Fibroblast of skin of left biceps (primary cell): ENCODE measurements at regions not wholly inside any gene's neighbourhood (a gene's known extent, or its start where the extent isn't known, plus 50 kb on each side); places are given as distances from the start of the nearest gene placed in this dataset.
"Not testable (repeated sequence)": the region's sequence is repeated elsewhere in the genome, so short reads cannot be mapped to it uniquely, and the experiment has no call there.

Experiments used
- DNase-seq, 2 experiments: peaks; one replicate each; pipeline ENCODE4 v3.0.0-alpha.2; 2013; ENCODE audit warnings: low read depth in 2 of 2

DNA sequence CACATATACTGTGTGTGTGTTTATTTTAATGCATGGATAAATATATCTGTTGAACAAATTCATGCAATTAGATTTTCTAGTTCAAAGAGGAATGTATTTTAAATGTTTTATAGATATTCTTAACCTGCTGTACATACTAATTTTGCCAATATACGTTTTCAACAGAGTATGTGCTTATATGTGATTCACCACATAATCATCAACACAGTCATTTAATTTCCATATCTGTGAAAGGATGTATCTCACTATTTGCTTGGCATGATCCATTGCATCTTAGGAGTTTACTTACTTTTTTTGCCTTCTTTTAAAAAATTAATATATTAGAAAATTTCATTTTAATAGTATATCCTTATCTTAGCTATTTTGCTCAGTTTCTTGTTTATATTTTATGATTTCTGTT, 902.3 kb upstream of the CITED2 start:
- no peak for DNase-seq

DNA sequence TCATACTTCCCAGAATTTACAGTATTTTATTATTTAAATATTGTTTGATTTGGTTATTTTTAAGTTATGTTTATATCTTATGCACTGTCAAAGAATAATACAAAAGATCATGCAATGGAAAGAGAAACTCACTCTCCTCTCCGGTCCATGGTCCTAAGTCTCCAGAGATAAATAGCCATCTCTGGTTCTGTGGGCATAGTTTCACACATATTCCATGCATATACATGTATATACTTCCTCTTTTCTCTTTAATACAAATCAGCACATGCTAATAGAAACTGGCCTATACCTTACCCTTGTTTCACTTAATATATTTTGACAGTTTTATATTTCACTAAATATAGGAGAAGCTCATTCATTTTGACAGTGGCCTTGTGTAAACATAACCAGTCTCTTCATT, 901.7 kb upstream of the CITED2 start:
- DNase-seq = no peak

DNA sequence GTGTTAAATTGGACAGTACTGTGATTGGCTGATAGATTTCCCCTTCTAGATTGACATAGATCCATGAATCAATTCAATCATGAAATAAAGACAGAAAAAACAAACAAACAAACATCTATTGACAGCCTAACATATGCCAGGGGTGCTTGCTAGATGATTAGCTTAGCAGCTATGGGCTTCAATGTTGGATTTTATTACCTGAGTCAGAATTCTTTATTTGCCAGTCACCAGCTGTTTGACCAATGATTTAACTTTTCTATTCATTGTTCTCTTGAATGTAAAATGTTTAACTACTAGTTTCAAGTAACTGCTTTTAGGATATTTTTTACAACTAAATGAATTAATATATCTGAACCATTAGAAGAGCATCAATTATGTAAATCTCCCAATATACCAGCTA, 901.3 kb upstream of the CITED2 start:
- DNase-seq = no peak

DNA sequence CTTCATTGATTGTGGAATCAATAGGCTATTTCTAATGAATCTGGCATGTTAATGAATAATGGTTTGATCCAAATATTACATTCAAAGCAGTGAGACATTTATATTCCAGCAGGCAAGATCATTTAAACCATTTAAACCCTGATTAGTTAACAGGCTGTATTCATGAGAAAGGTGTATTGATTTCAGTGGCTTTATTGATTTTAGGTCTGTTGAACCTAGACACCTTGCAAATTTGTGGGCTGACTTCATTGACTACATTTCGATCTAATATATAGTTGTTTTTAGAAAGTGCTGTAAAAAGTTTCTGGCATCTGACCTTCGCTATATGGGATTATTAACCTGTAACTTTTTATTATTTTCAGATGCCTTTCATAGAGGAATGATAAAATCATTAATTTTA, 900.1 kb upstream of the CITED2 start:
- no peak for DNase-seq

DNA sequence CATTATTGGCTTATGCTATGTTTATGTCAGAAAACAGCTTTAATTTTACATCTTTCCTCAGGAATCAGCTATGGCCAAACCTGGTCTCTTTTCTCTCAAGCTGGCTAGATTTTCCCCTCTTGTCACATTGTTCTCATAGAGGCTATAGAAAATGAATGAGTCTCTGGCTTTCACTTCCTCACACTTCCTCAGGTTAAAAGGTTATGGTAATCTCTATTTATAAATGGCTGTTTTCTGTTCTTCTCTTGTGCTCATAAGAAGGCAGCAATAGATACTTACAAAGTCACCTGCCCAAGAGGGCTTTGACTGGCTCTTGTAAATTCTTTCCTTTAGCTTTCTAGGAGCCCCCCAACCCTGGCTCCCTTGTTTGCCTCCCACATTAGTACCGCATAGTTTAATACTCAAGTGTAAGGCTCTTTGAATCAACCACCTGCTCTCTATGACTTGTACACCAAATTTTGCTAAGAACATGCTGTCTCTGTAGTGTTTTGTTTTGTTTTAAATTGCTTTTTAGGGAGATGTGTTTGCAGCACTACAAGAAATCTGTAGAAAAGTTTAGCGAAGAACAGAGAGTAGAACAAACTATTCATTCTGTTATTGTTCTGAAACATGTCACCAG, 897.4 kb upstream of the CITED2 start:
- DNase-seq = no peak

DNA sequence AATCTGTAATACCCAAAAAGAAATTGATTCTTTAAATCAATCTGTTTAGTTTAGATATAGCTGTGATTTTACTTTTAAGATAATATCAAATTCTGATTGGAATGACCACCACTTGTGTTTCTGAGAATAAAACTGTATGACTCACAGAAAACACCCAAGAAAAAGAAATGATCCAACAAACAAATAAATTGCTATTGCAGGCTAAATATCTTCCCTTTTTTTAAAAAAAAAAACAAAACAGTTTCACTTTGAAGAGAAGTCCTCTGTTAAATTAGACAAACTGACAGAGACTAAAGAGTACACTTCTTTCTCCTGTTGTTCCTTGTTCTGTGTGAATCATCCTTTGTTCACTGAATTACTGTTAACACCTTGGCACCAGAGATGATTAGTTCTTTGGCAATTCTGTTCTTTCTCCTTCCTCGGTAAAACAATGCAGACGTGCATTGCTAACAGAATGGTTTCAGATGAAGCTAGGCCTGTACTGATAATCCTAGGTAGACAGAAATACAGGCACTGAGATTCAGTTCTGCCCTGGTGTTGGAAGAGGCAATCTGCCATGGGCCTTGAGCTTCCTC, 895.2 kb upstream of the CITED2 start:
- DNase-seq = no peak

DNA sequence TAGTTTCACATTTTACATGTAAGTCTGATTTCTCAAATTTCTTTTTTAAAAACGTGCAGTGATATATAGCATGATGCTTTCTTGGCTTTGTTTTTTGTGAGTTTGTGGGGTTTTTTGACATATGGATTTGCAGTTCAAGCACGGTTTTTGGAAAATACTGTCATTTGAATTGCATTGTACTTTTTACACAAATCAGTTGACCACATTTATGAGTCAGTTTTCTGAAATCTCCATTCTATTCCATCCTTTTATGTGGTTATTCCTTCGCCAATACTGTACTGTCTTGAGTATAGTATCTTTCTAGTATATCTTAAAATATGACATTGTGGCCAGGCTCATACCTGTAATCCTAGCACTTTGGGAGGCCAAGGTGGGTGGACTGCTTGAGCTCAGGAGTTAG, 890.0 kb upstream of the CITED2 start:
- DNase-seq = no peak

DNA sequence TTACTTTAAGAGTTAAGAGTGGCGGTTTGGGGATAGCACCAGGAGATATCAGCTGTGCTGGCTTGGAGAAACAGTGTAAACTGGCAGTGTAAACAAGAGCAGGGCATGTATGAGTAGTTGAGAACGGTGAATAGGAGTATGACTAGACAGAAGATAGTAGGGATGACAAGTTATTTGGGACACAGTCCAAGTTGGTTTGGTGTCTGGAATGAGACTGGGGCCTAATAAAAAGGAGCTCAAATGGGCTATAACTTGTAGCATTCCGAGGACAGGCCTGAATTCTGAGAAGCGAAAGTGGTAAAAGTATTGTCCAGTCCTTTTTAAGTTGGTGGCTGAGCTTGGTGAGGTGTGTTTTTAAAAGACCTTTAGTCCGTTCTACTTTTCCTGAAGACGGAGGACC, 883.9 kb upstream of the CITED2 start:
- not testable (repeated sequence) for DNase-seq

DNA sequence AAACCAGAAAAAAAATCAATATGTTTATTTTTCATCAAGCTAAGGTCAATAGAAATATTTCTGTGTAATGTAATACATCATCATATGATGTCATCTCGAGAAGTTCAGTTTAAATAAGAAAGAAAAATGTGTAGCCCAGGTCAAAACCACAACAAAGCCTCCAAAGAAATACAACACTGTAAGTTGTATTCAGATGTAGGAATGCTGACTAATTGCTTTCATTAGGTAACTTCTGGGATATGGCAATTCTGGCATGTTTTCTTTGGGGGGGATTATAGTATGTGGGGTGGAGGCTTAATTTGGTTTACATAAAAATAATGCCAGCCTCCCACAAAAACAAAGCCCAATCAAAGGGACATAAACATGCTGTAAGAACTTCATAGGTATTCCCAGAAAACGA, 881.8 kb upstream of the CITED2 start:
- DNase-seq = no peak

DNA sequence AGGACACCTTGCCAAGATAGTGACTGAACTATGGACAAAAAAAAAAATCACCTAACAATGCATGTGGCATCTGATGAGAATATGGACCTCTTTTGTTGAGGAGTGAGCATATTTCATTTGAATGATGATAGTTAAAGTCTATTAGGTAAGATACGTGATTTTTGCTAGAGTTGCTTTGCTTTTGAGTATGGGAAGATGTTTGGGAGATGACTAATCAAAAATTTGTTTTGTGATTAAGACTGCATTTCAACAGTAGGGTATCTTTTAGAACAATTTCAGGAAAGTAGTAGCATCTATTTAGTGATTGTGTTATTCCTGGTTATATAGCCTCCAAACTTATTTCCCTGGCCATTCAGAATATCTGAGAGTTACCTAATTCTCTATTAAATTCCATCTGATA, 878.6 kb upstream of the CITED2 start:
- no peak for DNase-seq

DNA sequence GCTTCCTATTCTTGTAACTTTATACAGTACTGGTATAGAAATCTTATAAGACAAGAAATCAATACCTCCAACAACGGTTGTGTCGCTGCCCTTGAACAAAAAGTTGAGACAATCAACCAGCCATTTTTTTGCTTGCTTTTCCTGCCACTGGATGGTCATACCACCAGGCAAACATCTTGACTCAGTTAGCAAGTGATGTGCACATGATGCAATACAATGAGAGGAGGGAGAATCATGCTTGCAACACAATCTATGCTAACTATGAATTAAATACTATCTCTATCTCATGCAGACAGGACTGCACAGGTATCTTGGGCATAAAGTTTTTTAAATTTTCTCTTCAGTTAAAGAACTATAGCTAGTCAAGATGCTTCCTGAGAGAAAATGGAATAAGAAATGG, 877.7 kb upstream of the CITED2 start:
- DNase-seq = no peak

DNA sequence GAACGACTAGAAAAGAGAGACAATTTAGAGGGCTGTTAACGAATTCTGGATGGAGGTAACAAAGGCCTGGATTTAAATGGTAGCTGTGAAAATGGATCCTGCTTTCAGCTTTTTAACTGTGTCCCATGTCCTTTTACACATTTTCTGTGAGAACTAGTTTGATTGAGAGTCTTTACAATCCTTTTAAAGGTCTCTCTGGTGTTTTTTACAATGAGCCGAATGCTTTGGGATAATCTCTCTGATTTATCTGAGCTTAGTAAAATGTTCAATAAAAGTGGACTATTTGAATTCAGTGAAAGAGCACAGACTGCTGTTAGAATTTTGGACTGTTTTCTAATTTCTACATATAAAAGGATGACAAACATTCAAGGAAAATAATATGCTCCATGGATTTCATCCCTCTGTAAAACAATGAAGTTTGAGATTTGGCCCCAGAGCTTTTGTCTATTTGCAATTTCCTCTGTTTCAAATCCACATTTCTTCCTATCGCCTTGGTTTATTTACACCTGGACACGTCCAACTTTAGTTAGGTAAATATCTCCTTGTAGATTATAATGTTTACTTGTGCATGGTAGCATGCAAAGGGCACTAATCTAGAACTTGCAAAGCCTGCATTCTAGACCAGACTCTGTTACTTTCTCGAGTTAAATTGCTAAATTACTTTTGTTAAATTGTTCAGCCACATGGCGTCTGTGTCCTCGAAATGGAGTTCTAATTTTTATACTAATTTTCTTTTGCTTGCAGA, 871.0 kb upstream of the CITED2 start:
- no peak for DNase-seq

DNA sequence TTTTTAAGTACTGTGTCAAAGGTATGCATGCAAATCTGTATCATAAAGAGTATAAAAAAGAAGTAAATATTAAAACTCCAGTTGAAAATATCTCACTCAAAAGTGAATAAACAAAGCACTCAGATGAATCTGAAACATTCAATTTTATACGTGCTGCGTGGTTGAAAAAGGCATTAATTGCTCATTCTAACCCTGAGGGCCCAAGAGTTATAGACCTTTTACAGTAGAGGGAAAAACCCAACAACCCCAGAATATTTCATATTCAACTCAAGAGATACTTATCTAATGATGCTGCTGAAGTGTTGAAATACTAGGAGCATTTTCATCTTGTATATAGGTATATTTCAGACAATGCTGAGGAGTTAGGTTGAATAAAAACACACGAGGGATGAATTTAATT, 862.8 kb upstream of the CITED2 start:
- DNase-seq = no peak

DNA sequence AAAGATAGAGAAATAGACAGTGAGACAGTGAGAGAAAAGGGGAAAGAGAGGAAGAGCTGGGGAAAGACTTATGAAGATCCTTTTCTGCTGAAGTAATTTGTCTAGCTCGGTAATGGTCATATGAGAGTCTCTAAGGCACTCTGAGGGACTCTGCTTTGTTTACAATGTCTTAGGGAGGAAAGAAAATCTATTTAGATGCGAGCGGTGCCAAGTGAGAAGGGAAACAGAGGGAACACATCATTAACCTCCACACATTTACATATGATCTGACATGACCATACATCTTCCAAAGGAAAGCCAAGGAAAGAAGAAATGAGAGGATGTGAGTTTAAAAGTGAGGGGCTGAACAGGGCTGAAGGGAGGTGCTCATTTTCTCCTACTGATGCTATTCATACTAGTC, 862.3 kb upstream of the CITED2 start:
- no peak for DNase-seq

DNA sequence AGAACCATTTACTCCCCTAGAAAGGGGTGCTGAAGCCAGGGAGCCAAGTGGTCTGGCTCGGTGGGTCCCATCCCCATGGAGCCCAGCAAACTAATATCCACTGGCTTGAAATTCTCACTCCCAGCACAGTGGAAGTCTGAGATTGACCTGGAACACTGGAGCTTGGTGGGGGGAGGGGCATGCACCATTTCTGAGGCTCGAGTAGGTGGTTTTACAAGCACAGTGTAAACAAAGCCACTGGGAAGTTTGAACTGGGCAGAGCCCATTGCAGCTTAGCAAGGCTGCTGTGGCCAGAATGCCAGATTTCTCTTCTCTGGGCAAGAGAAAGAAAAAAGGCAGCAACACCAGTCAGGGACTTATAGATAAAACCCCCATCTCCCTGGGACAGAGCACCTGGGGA, 855.8 kb upstream of the CITED2 start:
- no peak for DNase-seq

DNA sequence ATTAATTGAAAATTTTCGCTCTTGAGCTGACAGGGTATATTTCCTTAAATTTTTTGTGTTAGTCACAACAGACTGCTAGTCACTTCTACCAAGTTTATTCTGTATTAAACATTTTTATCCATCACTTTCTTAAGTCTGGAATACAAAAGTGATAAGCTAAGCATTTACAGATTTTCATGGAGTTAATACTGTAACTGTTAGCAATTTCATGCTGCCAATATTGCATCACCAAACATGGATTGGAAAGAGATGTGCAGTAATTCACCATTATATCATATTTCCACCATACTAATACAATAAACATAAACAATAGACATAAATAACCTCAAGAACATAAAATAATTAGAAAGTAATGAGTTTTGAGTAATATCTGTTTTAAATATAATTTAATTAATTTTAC, 854.0 kb upstream of the CITED2 start:
- no peak for DNase-seq

DNA sequence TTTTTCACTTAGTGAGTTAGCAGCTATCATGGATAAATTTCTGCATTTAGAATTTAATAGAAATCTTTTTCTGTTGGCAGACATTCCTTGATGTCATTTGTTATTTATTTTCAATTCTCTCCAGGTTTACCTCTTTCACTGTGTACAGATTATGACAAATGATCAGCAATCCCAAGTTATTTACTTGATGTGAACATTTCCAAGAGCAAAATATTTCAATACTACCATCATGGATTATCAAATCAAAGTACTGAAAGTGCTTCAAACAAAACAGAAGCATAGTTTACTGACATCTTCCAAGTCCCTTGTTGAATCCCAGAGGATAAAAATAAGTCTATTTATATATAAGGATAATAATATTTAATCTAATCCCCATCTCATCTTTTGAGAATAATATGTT, 852.2 kb upstream of the CITED2 start:
- DNase-seq = no peak

DNA sequence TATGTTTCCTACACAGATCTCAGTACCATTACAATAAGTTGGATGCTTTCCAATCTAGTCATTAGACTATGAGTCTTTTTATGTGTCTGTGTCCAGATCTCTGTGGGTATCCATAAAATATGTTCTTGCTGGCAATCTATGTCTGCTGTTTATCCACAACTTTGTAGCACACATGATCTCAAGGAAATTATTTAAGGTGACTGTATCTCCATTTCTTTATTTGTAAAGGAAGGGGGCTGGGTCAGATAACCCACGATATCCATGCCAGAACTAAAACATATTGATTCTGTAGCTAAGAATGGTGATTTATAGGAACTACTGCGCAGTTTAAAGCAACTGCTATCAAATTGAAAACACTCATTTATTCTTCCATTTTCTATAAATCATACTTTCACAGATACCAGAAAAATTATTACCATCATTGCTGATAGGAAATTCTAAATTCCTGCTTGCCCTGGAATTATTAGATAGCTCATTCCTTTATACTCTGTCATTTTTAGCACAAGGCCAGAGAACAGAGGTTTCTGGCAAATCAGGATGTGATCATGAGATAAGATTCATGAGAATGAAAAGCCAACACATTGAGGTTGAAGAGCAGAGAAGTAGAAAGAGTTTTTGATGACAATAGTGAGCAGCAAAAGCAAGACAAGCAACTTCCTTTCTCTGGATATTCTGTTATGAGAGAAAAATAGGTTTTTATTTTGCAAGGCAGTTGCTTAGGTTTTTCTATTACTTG, 851.4 kb upstream of the CITED2 start:
- peak; percentile 65 to 75 for DNase-seq

DNA sequence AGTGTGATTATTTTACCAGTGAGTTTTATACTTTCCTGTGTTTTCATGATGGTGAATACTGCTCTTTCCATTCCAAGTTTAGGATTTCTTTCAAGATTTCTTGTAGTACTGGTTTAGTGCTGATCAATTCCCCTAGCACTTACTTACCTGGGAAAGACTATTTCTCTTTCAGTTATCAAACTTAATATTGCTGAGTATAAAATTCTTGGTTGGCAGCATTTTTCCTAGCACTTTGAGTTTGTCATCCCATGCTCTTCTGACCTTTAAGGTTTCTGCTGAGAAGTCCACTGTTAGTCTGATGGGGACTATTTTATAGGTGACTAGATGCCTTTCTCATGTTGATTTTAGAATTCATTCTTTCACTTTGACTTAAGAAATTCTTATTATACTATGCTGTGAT, 842.8 kb upstream of the CITED2 start:
- no peak for DNase-seq

DNA sequence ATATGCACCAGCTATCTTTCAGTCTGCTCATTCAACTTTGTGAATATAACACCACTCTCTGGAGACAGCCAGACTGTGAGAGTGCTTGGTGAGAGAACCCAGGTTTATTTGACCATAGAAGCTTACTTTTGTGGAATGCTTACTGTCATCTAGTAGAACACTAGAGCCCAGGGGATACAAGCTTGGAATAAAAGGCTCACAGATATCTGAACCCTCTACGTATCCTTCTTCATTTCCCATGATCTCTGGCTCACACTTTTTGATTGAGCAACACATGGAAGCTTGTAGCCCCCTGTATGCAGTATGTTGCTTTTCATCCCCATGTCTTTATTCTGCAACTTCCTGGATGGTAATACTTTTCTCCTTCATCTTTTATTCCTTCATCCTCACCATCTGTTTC, 835.3 kb upstream of the CITED2 start:
- no peak for DNase-seq

DNA sequence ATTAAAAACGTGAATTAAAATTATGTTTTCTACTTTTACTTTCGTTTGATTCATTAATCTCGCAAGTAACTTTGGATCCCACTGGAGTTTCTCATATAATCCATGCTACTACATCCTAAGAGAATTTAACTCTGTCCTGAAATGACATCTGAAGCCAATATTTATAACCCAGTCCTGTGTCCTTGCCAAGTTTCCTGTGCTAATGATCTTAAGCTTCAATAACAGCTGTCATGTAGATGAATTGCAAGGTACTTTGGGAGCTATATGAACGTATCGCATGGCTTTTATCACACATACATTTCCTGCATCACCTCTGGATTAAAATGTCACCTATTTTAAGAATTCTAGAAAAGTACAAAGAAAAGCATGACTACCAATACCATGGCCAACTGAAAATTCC, 833.8 kb upstream of the CITED2 start:
- no peak for DNase-seq

DNA sequence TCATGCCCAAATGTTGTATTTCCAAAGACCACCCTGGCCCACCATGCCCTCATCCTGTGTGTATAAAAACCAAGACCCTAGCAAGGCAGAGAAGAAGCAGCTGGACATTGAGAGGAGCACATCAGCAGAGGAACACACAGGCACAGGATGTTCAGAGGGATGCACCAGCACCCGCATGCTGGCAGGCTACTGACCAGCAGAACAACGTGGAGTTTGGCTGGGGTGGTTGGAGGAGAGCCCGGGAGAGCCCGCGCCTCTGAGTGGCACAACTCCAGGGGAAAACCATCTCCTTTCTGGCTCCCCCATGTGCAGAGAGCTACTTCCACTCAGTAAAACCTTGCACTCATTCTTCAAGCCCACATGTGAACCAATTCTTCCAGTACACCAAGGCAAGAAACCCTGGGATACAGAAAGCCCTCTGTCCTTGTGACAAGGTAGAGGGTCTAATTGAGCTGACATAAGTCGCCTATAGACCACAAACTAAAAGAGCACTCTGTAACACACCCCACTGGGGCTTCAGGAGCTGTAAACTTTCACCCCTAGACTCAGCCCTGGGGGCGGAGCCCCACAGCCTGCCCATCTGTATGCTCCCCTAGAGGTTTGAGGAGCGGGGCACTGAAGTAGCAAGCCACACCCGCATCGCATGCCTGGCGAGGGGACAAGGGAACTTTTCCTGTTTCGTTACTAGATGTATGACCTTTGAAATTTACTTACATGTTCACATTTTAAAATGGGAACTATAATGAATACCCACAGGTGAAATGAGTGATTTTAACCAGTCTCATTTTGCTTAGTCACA, 831.5 kb upstream of the CITED2 start:
- DNase-seq = no peak
